Stomach (tissue), 4 donors: ENCODE measurements at regions not wholly inside any gene's neighbourhood (a gene's known extent, or its start where the extent isn't known, plus 50 kb on each side); places are given as distances from the start of the nearest gene placed in this dataset.

Experiments used
- EP300 ChIP-seq: sonication (generic); formaldehyde crosslinking; IDR thresholded peaks from one replicate; pipeline ENCODE4 v1.6.1; 2017; ENCODE audit warnings: antibody characterized with exemption
- POLR2A ChIP-seq, 4 donors: fragments of 450-650 bp; IDR thresholded peaks; one replicate each; pipeline ENCODE4 v1.6.1; 2016; ENCODE audit warnings: antibody characterized with exemption in 4 of 4, control low read depth in 2 of 4, mild to moderate bottlenecking in 1 of 4, moderate library complexity in 1 of 4
- TF ChIP-seq, protein P1 (sequence below), 7 experiments: fragments of 450-650 bp in 4 of 7; fragments of 200-600 bp in 3 of 7; sonication (generic) in 3 of 7; IDR thresholded peaks; one replicate each; pipeline ENCODE4 v1.5.1; 2016 to 2019; ENCODE audit warnings: antibody characterized with exemption in 7 of 7, control low read depth in 2 of 7, mild to moderate bottlenecking in 1 of 7

DNA sequence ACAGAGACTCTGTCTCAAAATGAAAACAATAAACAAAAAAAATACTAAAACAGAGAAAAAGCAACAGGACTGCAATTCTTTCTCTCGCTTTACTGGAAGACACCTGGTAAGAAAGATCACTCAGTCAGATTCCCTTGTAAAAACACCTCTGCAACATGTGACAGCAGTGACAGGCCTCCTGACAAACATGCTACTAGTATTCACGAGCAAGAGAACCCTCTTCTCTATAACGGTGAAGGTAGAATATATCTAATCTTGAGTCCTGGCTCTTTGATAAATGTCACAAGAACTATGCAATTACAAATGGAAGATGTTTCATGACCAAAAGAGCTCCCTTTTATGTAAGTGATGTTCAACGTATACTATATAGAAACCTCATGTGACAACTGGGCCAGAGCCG is 986.7 kb upstream of the LRRN3 start:
- TF ChIP-seq, protein P1, sequence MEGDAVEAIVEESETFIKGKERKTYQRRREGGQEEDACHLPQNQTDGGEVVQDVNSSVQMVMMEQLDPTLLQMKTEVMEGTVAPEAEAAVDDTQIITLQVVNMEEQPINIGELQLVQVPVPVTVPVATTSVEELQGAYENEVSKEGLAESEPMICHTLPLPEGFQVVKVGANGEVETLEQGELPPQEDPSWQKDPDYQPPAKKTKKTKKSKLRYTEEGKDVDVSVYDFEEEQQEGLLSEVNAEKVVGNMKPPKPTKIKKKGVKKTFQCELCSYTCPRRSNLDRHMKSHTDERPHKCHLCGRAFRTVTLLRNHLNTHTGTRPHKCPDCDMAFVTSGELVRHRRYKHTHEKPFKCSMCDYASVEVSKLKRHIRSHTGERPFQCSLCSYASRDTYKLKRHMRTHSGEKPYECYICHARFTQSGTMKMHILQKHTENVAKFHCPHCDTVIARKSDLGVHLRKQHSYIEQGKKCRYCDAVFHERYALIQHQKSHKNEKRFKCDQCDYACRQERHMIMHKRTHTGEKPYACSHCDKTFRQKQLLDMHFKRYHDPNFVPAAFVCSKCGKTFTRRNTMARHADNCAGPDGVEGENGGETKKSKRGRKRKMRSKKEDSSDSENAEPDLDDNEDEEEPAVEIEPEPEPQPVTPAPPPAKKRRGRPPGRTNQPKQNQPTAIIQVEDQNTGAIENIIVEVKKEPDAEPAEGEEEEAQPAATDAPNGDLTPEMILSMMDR (IDR thresholded peaks at IDR 0.05): no peak
- TF ChIP-seq POLR2A (IDR thresholded peaks at IDR 0.05) (no peak), EP300 (no peak)
